Stimulated activated CD4-positive, alpha-beta T cell treated with anti-CD3 and anti-CD28 coated beads, Interleukin-12 subunit alpha, Interleukin-12 subunit beta, amount 100 ng/mL, for 48 hours (primary cell): ENCODE measurements at regions not wholly inside any gene's neighbourhood (a gene's known extent, or its start where the extent isn't known, plus 50 kb on each side); places are given as distances from the start of the nearest gene placed in this dataset.
A peak's percentile ranks its signal among the peaks of the same experiment; 100 is the strongest.

Experiments used
- DNase-seq, 3 donors: peaks; one replicate each; pipeline ENCODE4 v3.0.0-alpha.2; 2020; ENCODE audit warnings: low read depth in 2 of 3, low spot score in 1 of 3

GRCh38 chr2:8514274-8514662 is 167.6 kb upstream of the ID2 start:
- no peak for DNase-seq

- DNase-seq = peak; percentile 53 to 69 (median 57)
These were observed 166.8 kb upstream of the ID2 start for GRCh38 chr2:8514796-8515758.

- DNase-seq = peak in 2 of 3 donors; percentile 9 to 30
These were observed 165.9 kb upstream of the ID2 start for GRCh38 chr2:8515864-8516533.

- no peak for DNase-seq
These were observed 163.9 kb upstream of the ID2 start for GRCh38 chr2:8517850-8518498.

- DNase-seq = no peak
These were observed 162.7 kb upstream of the ID2 start for GRCh38 chr2:8518979-8519668.

GRCh38 chr2:8520791-8521344 is 161.0 kb upstream of the ID2 start:
- peak in 1 of 3 donors; percentile 21 for DNase-seq

GRCh38 chr2:8522687-8523086 is 159.2 kb upstream of the ID2 start:
- DNase-seq = no peak

- no peak for DNase-seq
These were observed 157.5 kb upstream of the ID2 start for GRCh38 chr2:8524388-8524787.

- no peak for DNase-seq
These were observed 157.0 kb upstream of the ID2 start for GRCh38 chr2:8524823-8525222.

- no peak for DNase-seq
These were observed 156.6 kb upstream of the ID2 start for GRCh38 chr2:8525236-8525581.

GRCh38 chr2:8525582-8526402 is 156.1 kb upstream of the ID2 start:
- no peak for DNase-seq

- DNase-seq = no peak
These were observed 155.5 kb upstream of the ID2 start for GRCh38 chr2:8526403-8526696.

GRCh38 chr2:8527031-8527430 is 154.8 kb upstream of the ID2 start:
- DNase-seq = no peak

GRCh38 chr2:8527676-8528075 is 154.2 kb upstream of the ID2 start:
- DNase-seq = no peak

GRCh38 chr2:8528863-8529262 is 153.0 kb upstream of the ID2 start:
- no peak for DNase-seq

GRCh38 chr2:8529706-8530277 is 152.1 kb upstream of the ID2 start:
- no peak for DNase-seq

- DNase-seq = no peak
These were observed 150.4 kb upstream of the ID2 start for GRCh38 chr2:8531481-8531880.

GRCh38 chr2:8532438-8532837 is 149.4 kb upstream of the ID2 start:
- DNase-seq = no peak

GRCh38 chr2:8533923-8534322 is 147.9 kb upstream of the ID2 start:
- DNase-seq = no peak

- DNase-seq = no peak
These were observed 147.5 kb upstream of the ID2 start for GRCh38 chr2:8534386-8534728.
